DMS 273 treated with DMSO at 0.1 percent for 48 hours (cell line): ENCODE measurements at regions not wholly inside any gene's neighbourhood (a gene's known extent, or its start where the extent isn't known, plus 50 kb on each side); places are given as distances from the start of the nearest gene placed in this dataset.

Experiments
- DNase-seq: peaks from one replicate; lab custom pipeline; 2025; lab: John Stamatoyannopoulos, UW

DNA sequence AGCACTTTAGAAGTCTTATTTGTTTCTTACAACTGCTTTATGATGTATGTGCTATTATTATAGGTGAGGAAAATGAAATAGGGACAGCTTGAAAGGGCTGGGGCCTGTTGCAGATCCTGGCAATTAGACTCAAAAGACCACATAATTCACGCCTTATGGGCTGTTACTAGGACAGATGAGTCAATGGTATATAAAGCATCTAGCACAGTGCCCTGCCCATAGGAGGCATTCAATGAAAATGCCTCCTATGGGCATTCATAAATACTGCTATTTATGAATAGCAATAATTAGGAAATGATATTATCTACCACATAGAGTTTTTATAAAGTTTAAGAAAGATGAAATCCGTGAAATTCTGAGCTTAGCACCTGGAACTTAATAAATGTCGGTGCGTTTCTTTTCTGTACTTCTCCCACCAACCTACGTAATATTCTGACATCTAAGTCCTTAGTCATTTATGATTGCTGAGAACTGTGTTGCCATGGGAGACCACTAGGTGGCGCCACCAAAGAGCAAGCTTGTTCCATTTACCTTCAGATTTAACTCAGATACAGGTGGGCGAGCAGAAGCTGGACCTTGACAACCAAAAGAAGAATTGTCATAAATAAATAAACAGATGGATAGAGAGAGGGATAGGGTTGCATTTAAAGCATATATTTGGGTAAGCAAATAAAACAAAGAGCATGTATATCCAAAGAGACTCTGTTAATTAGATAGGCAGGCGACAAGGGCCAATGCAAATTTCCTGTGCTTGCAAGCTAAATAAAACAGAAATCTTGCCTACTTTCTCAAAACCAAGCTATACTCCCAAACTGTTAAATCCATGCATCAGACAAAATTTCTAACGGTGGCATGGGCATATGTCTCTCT, 699.9 kb downstream of the INHBA start:
- DNase-seq: peak; percentile 25

- no peak for DNase-seq
Observed at GRCh38 chr7:41000042-41000441, 702.8 kb downstream of the INHBA start.

- no peak for DNase-seq
Observed at GRCh38 chr7:40996233-40996677, 706.6 kb downstream of the INHBA start.

DNA sequence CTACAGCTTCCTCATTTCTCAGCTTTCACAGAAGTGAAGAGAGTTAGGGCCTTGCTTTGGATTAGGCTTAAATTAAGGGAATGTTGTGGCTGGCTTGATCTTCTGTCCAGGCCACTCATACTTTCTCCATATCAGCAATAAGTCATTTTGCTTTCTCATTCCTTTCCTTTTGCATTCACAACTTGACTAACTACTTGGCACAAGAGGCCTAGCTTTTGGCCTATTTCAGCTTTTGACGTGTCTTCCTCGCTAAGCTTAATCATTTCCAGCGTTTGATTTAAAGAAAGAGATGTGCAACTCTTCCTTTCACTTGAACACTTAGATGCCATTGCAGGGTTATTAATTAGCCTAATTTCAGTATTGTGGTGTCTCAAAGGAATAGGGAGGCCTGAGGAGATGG, 712.0 kb downstream of the INHBA start:
- DNase-seq: no peak

GRCh38 chr7:40987571-40987970, 715.3 kb downstream of the INHBA start:
- DNase-seq: no peak

GRCh38 chr7:40986351-40986873, 716.5 kb downstream of the INHBA start:
- DNase-seq: no peak

DNA sequence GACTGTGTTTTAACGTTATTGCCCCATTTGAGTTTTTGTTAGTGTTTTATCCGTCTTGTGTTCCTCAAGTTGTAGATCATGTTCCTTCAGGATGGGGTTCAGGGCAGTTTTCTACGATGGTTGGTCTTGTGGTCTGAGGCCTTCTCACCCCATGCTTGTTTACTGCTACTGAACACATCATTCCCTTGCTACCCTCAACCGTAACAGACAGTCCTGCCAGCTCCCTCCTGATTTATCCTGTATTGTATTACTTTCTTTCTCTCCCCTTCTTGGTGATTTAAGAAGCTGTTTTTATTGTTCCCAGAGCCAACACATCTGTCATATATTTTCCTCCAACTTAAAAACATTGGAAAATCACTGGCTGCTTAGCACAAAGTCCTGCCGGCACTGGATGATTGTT, 719.8 kb downstream of the INHBA start:
- no peak for DNase-seq

GRCh38 chr7:40979296-40979695, 723.6 kb downstream of the INHBA start:
- no peak for DNase-seq

GRCh38 chr7:40978047-40978446, 724.8 kb downstream of the INHBA start:
- DNase-seq: no peak

DNA sequence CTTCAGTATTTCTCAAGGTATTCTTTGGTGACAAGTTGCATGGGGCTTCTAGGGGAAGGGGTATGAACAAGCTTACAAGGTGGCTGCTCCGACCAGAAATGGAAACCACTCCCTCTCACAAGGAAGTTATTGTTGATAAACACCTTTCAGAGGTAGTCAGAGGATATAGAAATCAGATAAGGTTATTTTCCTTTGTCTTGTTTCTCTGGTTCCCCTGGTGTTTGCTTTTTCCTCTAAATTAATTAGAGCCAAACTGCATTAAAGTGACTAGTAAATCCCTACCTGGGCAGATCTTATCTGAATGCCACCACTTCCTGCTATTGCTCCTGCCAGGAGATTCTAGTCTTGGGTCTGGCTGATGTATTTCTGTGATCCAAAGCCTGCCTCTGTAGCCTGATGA, 725.4 kb downstream of the INHBA start:
- DNase-seq: no peak

- DNase-seq: no peak
Observed at GRCh38 chr7:40972426-40972825, 730.5 kb downstream of the INHBA start.

GRCh38 chr7:40969641-40970040, 733.2 kb downstream of the INHBA start:
- no peak for DNase-seq

DNA sequence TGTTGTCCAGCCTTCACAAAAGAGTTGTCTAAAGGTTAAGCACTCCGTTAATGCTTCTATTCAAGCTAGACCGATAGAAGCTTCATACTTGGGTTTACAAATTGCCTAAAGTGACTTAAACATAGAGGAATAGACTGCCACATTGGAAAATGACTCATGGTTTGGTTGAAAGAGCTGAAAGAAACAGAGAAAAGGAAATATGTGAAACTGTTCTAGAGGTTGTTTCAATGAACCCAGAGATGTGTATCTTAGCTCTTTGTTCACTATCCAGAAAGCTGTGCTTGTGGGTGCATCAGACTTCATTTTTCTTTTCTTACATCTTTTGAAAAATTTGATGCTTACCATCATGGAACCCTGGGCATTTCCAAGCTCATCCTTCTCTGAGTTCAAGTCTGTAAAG, 736.2 kb downstream of the INHBA start:
- DNase-seq: no peak

DNA sequence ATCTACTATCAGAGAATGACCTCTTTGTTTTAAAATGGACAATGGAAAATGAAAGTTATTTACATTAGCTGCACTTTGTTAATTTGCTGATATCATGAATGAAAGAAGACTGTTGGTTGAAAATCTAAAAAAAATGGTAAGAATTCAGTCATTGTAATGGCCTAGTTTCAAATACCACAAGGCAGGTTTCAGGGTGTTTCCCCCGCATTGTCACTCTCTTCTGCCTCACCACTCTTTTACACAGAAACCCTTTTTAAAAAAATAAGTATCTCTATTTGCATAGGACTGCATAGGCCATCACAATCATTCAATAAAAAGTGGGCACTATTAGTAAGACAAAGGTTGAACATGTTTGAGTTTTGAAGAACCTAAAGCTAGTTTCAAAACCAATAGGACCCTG, 737.1 kb downstream of the INHBA start:
- no peak for DNase-seq

DNA sequence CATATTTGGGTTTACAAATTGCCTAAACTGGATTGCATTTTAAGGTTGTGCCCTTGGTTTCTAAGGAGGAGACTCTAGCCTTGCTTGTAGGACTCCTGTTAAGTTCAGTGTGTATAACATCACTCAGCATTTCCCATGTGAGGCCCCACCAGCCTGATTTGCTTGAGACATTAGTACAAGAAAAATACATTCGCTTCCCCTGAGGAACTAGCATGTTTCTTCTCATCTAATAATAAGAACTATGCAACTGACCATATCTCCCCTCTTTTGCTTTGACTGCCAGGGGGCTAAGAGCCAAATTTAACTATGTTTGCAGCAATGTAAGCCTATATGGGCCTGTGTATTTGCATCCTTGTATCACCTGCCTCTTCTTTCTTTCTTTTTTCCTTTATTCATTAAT, 737.9 kb downstream of the INHBA start:
- DNase-seq: no peak

DNA sequence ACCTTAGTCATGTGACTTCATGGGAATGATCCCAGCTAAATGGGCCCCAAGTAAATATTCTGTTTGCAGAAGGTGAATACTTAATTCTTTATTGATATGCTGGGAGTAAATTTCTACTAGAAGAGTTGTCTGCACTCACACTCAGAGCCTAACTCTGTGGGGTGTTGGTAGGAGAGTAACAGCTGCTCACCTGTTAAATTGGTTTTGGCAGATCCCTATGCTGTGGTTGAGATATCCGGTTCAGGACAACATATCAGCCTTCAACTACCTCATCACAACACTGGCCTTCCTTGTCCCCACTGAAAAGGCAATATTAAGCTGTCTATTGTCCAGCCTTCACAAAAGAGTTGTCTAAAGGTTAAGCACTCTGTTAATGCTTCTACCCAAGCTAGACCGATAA, 738.3 kb downstream of the INHBA start:
- no peak for DNase-seq

DNA sequence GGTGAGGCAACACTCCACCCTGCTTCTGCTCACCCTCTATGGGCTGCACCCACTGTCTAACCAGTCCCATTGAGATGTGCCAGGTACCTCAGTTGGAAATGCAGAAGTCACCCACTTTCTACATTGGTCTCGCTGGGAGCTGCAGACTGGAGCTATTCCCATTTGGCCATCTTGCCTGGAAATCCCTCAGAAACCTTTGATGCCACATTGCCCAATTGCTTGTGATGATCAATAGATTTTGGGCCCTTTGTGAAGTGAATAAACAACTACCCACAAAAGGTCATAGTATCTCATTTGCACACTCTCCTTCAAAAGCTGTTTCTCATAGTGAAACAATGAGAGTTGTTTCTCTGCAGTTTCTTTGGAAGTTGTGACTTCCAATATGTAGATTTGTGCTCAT, 742.9 kb downstream of the INHBA start:
- no peak for DNase-seq

DNA sequence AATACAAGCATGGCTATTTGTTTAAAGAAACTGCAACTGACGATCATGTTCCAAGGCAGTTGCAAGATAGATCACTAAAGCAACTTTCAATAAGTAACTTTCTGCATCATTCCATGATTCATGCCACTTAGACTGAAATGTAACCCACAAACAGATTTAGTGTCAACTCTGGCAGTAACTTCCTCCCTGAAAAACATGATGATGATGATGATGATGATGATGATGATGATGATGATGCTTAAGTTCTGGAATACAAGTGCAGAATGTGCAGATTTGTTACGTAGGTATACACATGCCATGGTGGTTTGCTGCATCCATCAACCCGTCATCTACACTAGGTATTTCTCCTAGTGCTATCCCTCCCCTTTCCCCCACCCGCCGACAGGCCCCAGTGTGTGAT, 754.7 kb downstream of the INHBA start:
- DNase-seq: no peak

DNA sequence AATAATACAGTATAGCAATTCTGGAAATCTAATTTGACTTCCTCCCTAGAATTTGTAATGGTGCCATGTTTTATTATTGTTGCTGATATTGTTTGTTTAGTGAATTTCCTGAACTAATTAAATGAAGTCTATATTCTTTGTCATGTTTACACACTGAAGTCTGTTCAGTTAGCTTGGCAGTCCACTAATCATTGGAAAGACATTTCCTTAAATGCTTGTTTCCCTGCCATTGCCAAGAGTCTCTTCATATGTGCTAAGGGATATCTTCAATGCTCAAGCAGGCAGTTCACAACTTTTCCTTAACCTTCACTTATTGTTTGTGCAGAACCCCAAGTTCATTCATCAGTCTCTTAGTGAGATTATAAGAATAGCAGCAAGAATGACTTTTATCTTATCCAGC, 755.3 kb downstream of the INHBA start:
- DNase-seq: no peak

GRCh38 chr7:40946549-40946948, 756.3 kb downstream of the INHBA start:
- DNase-seq: no peak

GRCh38 chr7:40945788-40946187, 757.1 kb downstream of the INHBA start:
- no peak for DNase-seq

DNA sequence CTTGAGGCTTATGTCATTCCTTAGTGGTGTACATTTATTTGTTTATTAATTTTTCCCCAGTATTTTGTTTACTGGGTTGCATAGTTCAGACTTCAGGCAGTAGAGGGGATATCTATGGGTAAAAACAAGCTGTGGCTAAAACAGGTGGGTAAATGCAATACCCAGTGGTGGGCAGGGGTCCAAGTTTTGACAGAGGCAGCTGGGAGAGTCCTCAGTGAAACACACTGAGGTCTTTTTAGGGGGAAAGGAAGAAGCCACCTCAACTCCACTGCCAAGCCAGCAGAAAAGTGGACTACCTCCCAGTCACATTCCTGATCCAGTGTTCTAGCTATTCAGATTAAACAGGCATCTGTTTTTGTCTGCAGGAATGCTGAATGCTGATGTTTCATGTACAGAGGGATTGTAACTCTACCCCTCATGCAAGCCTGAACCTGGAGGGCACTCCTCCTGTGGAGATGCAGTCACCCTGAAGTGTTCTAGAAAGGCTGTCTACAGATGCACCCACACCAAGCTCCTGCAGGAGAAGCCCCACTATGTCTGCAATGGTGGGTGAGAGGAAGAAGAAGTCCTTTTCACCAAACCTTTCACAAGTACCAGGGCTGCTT, 757.8 kb downstream of the INHBA start:
- DNase-seq: no peak

DNA sequence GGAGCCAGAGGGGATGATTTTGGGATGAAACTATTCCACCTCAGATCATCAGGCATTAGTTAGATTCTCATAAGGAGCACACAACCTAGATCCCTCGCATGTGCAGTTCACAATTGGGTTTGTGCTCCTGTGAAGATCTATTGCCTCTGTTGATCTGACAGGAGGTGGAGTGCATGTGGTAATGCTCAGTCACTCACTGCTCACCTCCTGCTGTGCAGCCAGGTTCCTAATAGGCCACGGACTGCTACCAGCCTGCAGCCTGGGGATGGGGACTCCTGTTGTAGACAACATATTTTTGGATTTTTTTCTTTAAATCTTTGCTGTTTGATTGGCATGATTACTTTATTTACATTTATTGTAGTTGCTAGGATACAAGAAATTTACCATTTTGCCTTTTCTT, 765.0 kb downstream of the INHBA start:
- DNase-seq: no peak
